ENCODE measurements at regions not wholly inside any gene's neighbourhood (a gene's known extent, or its start where the extent isn't known, plus 50 kb on each side); places are given as distances from the start of the nearest gene placed in this dataset.

- no peak for DNase-seq (ENCODE audit: extremely low spot score)
- ChIA-PET POLR2A (no interaction called here), CTCF (interaction anchor here (0.7 kb wide), 1 partner anchor 24 kb away, joined by 3 read pairs; no protein-coding TSS in a partner anchor)
- TF ChIP-seq CTCF (IDR thresholded peaks at IDR 0.05; ENCODE audit: control extremely low read depth, extremely low read depth, low read depth, missing control alignments), result no peak
These were observed 223.5 kb downstream of the GPD2 start for GRCh38 chr2:156659694-156660093.

- DNase-seq (ENCODE audit: extremely low spot score), result peak; percentile 24
- ChIA-PET CTCF (interaction anchor here (1.1 to 2.2 kb wide), 5 partner anchors 9 to 39 kb away, joined by 3 to 10 read pairs (median 5); no protein-coding TSS in a partner anchor), POLR2A (no interaction called here)
- no peak for TF ChIP-seq CTCF (IDR thresholded peaks at IDR 0.05; ENCODE audit: control extremely low read depth, extremely low read depth, low read depth, missing control alignments)
These were observed 227.7 kb downstream of the GPD2 start for GRCh38 chr2:156663757-156664409.

GRCh38 chr2:156666130-156666785 lies 230.1 kb downstream of the GPD2 start:
- DNase-seq (ENCODE audit: extremely low spot score), result no peak
- ChIA-PET POLR2A (no interaction called here), CTCF (no interaction called here)
- no peak for TF ChIP-seq CTCF (IDR thresholded peaks at IDR 0.05; ENCODE audit: control extremely low read depth, extremely low read depth, low read depth, missing control alignments)

GRCh38 chr2:156670104-156670503 lies 233.9 kb downstream of the GPD2 start:
- no peak for TF ChIP-seq CTCF (IDR thresholded peaks at IDR 0.05; ENCODE audit: control extremely low read depth, extremely low read depth, low read depth, missing control alignments)
- no peak for DNase-seq (ENCODE audit: extremely low spot score)
- POLR2A ChIA-PET, result no interaction called here
- CTCF ChIA-PET, result no interaction called here

GRCh38 chr2:156671706-156672361 lies 235.7 kb downstream of the GPD2 start:
- ChIA-PET CTCF (interaction anchor here (1.5 kb wide), 1 partner anchor 14 kb away, joined by 4 read pairs; no protein-coding TSS in a partner anchor), POLR2A (no interaction called here)
- DNase-seq (ENCODE audit: extremely low spot score), result no peak
- no peak for TF ChIP-seq CTCF (IDR thresholded peaks at IDR 0.05; ENCODE audit: control extremely low read depth, extremely low read depth, low read depth, missing control alignments)

- ChIA-PET POLR2A (no interaction called here), CTCF (interaction anchor here (1.5 kb wide), 1 partner anchor 15 kb away, joined by 4 read pairs; no protein-coding TSS in a partner anchor)
- no peak for DNase-seq (ENCODE audit: extremely low spot score)
These were observed 236.6 kb downstream of the GPD2 start for GRCh38 chr2:156672556-156673332.

More at GRCh38 chr2:156672556-156673332, 236.6 kb downstream of the GPD2 start:
- TF ChIP-seq CTCF (IDR thresholded peaks at IDR 0.05; ENCODE audit: control extremely low read depth, extremely low read depth, low read depth, missing control alignments), result no peak
